Endothelial cell (in vitro differentiated cells): ENCODE measurements at regions not wholly inside any gene's neighbourhood (a gene's known extent, or its start where the extent isn't known, plus 50 kb on each side); places are given as distances from the start of the nearest gene placed in this dataset.

Source experiments
- DNase-seq: peaks from one replicate; pipeline ENCODE4 v3.0.0; 2021; ENCODE audit warnings: low spot score
- H3K27ac Mint-ChIP-seq: one replicate; pipeline ENCODE4 v1.8.0; 2021; ENCODE audit warnings: mixed read lengths, inconsistent platforms; ENCODE audit not compliant: unreplicated experiment
- H3K27me3 Mint-ChIP-seq: one replicate; pipeline ENCODE4 v1.8.0; 2021; ENCODE audit warnings: mild to moderate bottlenecking, moderate library complexity, mixed read lengths, inconsistent platforms; ENCODE audit not compliant: unreplicated experiment
- H3K36me3 Mint-ChIP-seq: one replicate; pipeline ENCODE4 v1.8.0; 2021; ENCODE audit warnings: mild to moderate bottlenecking, low read depth, mixed read lengths, inconsistent platforms; ENCODE audit not compliant: unreplicated experiment
- H3K4me1 Mint-ChIP-seq: one replicate; pipeline ENCODE4 v1.8.0; 2021; ENCODE audit warnings: mild to moderate bottlenecking, mixed read lengths, inconsistent platforms; ENCODE audit not compliant: unreplicated experiment
- H3K4me3 Mint-ChIP-seq: one replicate; pipeline ENCODE4 v1.8.0; 2021; ENCODE audit warnings: mild to moderate bottlenecking, mixed read lengths, inconsistent platforms; ENCODE audit not compliant: unreplicated experiment
- H3K9me3 Mint-ChIP-seq: one replicate; pipeline ENCODE4 v1.8.0; 2021; ENCODE audit warnings: mixed read lengths, inconsistent platforms; ENCODE audit not compliant: unreplicated experiment
- TF ChIP-seq, protein P1 (sequence below): fragments of 200-600 bp; sonication (generic); IDR thresholded peaks from one replicate; pipeline ENCODE4 v1.5.0; 2021; ENCODE audit warnings: antibody characterized with exemption; ENCODE audit not compliant: unreplicated experiment

GRCh38 chr6:12355354-12355753 is 65.2 kb downstream of the EDN1 start:
- no peaks in the 10 kb centered on the region for H3K9me3 Mint-ChIP-seq
- H3K36me3 Mint-ChIP-seq: peaks cover 8% of the 10 kb centered on the region
- no peaks in the 10 kb centered on the region for H3K4me1 Mint-ChIP-seq
- H3K27me3 Mint-ChIP-seq: peaks cover 2% of the 10 kb centered on the region
- H3K27ac Mint-ChIP-seq: no peak overlapping the region
- DNase-seq: no peak
- H3K4me3 Mint-ChIP-seq: no peak overlapping the region
- TF ChIP-seq, protein P1, sequence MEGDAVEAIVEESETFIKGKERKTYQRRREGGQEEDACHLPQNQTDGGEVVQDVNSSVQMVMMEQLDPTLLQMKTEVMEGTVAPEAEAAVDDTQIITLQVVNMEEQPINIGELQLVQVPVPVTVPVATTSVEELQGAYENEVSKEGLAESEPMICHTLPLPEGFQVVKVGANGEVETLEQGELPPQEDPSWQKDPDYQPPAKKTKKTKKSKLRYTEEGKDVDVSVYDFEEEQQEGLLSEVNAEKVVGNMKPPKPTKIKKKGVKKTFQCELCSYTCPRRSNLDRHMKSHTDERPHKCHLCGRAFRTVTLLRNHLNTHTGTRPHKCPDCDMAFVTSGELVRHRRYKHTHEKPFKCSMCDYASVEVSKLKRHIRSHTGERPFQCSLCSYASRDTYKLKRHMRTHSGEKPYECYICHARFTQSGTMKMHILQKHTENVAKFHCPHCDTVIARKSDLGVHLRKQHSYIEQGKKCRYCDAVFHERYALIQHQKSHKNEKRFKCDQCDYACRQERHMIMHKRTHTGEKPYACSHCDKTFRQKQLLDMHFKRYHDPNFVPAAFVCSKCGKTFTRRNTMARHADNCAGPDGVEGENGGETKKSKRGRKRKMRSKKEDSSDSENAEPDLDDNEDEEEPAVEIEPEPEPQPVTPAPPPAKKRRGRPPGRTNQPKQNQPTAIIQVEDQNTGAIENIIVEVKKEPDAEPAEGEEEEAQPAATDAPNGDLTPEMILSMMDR: no peak

GRCh38 chr6:12356431-12356830 is 66.3 kb downstream of the EDN1 start:
- H3K4me3 Mint-ChIP-seq: no peak overlapping the region
- DNase-seq: no peak
- peaks cover 8% of the 10 kb centered on the region for H3K36me3 Mint-ChIP-seq
- TF ChIP-seq, protein P1: no peak
- H3K27me3 Mint-ChIP-seq: no peaks in the 10 kb centered on the region
- no peaks in the 10 kb centered on the region for H3K4me1 Mint-ChIP-seq
- no peak overlapping the region for H3K27ac Mint-ChIP-seq
- no peaks in the 10 kb centered on the region for H3K9me3 Mint-ChIP-seq

DNA sequence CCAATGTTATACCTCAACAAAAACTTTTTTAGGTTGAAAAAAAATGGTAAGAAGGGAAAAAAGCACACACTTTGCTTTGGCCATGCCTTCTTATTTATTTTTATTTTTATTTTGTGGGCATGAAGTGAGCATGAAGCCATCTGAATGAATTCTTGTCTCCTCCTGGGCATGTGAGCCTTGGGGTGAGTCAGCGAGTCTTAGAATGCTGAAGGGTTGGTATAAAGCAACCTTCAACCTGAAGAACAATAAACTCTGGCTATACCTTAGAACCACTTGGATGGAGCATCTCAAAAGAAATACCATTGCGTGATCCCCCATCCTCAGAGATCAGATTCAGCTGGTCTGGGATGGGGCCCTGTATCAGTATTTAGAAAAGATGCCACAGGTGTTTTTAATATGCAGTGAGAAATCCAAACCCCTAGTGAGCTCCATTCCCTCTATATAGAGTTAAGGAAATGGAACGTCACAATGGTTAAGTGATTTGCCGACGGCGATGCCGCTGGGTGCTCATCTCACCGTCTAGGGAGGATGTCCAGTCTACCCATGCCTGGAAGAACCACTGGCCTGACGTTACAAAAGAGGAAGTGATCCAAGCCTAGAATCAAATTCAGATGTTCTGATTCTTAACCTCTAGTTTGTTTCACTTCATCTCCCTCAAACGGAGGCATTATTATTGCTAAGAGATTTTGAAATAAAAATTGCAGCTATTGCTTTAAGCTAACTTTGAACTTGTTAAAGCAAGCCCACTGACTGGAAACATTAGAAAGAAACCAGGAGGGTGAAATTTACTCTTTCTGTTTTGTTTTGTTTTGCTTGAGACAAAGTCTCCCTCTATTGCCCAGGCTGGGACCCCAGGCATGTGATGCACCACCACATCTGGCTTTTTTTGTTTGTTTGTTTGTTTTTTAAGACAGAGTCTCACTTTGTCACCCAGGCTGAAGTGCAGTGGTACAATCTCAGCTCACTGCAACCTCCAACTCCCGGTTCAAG is 67.1 kb downstream of the EDN1 start:
- Mint-ChIP-seq H3K4me1 (no peaks in the 10 kb centered on the region), H3K9me3 (no peaks in the 10 kb centered on the region), H3K4me3 (no peak overlapping the region), H3K36me3 (peaks cover 3% of the 10 kb centered on the region), H3K27ac (no peak overlapping the region), H3K27me3 (no peaks in the 10 kb centered on the region)
- no peak for DNase-seq
- TF ChIP-seq, protein P1: no peak

GRCh38 chr6:12359036-12359435 is 68.9 kb downstream of the EDN1 start:
- no peak overlapping the region for H3K4me3 Mint-ChIP-seq
- H3K4me1 Mint-ChIP-seq: no peaks in the 10 kb centered on the region
- H3K27ac Mint-ChIP-seq: no peak overlapping the region
- no peak for DNase-seq
- H3K27me3 Mint-ChIP-seq: no peaks in the 10 kb centered on the region
- H3K9me3 Mint-ChIP-seq: no peaks in the 10 kb centered on the region
- no peaks in the 10 kb centered on the region for H3K36me3 Mint-ChIP-seq
- TF ChIP-seq, protein P1: no peak
